AG04449 (cell line): ENCODE measurements at regions not wholly inside any gene's neighbourhood (a gene's known extent, or its start where the extent isn't known, plus 50 kb on each side); places are given as distances from the start of the nearest gene placed in this dataset.

ENCODE experiments used
- CTCF ChIA-PET: fragments of 350-600 bp; formaldehyde crosslinking; extraction: SDS; loops from one replicate; lab custom pipeline; 2021; ENCODE audit warnings: antibody characterized with exemption; lab: Yijun Ruan, JAX
- POLR2A ChIA-PET: fragments of 400-600, 350-600 bp; formaldehyde crosslinking; extraction: SDS; loops from one replicate; lab custom pipeline; 2020; ENCODE audit warnings: antibody characterized with exemption, inconsistent platforms; lab: Yijun Ruan, JAX
- DNase-seq: peaks from one replicate; pipeline ENCODE4 v3.0.0-alpha.2; 2010; ENCODE audit warnings: low read depth, low spot score
- H3K4me3 ChIP-seq: 2 replicates; pipeline ENCODE4 v1.5.1; 2011; ENCODE audit warnings: low read depth, mild to moderate bottlenecking, control low read depth, low read length
- TF ChIP-seq, protein P1 (sequence below): IDR thresholded peaks from one replicate; pipeline ENCODE4 v1.5.1; 2011; ENCODE audit warnings: mild to moderate bottlenecking, moderate library complexity, low read length, control low read depth, inconsistent platforms; ENCODE audit not compliant: insufficient read depth; ENCODE audit errors: missing control alignments

DNA sequence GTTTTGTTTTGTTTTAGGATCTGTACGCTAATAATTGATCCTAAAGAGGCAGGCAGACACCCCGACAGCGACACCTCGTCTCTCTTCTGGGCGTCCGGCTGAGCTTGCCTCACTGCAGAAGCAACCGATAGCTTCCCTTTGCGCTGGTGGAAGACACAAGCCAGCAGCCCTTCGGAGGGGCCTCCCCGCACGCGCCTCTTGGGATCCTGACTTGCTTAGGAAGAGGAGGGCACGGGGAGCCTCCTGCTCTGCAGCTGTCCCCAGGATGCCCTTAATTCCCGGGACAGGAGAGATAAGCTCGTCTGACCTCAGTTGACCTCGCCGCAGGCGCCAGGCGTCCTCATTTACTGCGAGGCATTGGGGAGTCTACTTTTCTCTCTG is 94.0 kb downstream of the CD83 start:
- no peak for DNase-seq
- peak overlapping the region; percentile 71 for H3K4me3 ChIP-seq
- TF ChIP-seq, protein P1, sequence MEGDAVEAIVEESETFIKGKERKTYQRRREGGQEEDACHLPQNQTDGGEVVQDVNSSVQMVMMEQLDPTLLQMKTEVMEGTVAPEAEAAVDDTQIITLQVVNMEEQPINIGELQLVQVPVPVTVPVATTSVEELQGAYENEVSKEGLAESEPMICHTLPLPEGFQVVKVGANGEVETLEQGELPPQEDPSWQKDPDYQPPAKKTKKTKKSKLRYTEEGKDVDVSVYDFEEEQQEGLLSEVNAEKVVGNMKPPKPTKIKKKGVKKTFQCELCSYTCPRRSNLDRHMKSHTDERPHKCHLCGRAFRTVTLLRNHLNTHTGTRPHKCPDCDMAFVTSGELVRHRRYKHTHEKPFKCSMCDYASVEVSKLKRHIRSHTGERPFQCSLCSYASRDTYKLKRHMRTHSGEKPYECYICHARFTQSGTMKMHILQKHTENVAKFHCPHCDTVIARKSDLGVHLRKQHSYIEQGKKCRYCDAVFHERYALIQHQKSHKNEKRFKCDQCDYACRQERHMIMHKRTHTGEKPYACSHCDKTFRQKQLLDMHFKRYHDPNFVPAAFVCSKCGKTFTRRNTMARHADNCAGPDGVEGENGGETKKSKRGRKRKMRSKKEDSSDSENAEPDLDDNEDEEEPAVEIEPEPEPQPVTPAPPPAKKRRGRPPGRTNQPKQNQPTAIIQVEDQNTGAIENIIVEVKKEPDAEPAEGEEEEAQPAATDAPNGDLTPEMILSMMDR = no peak
- ChIA-PET CTCF (interaction anchor here (0.6 to 2.4 kb wide), 18 partner anchors 12 to 1994 kb away, joined by 3 to 10 read pairs (median 3); no protein-coding TSS in a partner anchor), POLR2A (interaction anchor here (0.6 kb wide), 1 partner anchor 292 kb away, joined by 3 read pairs; no protein-coding TSS in a partner anchor)

DNA sequence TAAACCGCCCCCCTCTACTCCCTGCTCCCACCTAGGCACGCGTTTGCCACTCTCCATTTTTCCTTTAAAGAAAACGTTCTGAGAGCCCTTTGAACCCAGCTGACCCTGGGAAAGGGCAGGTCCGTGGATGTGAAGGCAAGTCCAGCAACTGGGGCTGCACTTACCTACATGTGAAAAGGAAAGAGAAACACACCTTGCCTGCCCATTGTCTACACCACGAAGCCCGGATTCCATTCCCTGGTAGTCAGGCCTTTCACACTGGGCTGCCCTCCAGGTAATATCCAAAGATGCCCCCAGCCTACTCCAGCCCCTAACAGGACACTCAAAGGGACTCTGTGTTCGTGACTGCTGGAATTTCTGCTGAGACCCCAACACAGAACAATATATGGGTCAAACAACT is 94.4 kb downstream of the CD83 start:
- ChIA-PET CTCF (interaction anchor here (0.6 to 2.4 kb wide), 17 partner anchors 12 to 1994 kb away, joined by 3 to 10 read pairs (median 3); no protein-coding TSS in a partner anchor), POLR2A (no interaction called here)
- DNase-seq = no peak
- H3K4me3 ChIP-seq = no peak overlapping the region
- TF ChIP-seq, protein P1 = no peak

DNA sequence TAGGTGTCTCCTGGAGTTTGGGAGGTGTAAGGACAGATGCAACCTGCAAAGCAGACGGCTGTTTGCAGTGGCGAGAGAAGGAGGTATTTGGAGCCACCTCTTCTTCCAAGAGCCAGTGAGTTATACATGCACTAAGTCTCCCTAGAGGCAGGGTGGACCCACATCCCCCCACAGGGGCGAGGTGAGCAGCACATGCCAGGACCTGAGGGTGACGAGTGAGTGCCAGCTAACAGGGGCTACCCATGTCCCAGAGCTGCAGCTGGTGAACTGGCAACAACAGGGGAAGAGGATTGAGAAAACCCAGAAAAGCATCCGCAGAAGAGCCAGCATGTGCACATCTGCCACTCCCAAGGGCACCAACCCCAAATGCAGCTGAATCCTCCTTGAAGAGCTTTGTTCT is 95.1 kb downstream of the CD83 start:
- CTCF ChIA-PET = interaction anchor here (1.7 to 2.3 kb wide), 3 partner anchors 11 to 1411 kb away, joined by 4 to 10 read pairs (median 8); no protein-coding TSS in a partner anchor

DNA sequence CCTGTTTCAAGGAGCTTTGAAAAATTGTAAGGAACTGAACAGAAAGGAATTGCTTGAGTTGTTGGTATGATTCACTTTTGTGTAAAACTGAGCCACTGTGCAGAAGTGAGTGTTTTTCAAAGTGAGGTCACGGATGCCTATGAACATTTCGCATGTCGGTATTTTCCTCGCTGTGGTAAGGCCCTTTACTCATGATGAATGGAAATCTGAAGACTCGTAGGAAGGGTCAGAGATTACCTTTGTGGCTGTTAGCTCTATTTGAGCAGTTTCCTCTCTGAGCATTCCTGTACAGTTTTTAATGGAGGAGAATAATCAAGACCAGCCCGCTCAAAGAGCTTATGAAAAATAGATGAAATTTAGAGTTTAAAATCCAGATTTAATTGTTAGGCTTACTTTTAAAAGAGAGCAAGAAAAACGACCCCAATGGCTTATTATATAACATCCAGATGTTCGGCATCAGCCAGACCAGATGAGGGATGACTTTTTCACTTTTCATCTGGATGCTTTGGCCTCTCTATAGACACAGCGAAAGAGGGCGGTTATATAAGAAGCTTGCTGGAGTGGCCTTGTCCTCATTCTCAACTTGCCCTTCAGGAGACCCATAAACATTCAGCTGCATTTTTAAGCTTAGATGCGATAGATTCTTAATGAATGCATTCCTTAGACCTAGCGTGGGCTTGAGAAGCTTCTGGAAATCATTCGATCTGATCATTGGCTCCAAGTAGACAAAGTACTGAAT is 99.5 kb downstream of the CD83 start:
- no peak for DNase-seq
- POLR2A ChIA-PET = no interaction called here
- CTCF ChIA-PET = interaction anchor here (0.8 kb wide), 1 partner anchor 1174 kb away, joined by 3 read pairs; no protein-coding TSS in a partner anchor

More for the DNA sequence above, 95.1 kb downstream of the CD83 start:
- DNase-seq = no peak
- POLR2A ChIA-PET = no interaction called here
- no peak overlapping the region for H3K4me3 ChIP-seq
- TF ChIP-seq, protein P1 = no peak

DNA sequence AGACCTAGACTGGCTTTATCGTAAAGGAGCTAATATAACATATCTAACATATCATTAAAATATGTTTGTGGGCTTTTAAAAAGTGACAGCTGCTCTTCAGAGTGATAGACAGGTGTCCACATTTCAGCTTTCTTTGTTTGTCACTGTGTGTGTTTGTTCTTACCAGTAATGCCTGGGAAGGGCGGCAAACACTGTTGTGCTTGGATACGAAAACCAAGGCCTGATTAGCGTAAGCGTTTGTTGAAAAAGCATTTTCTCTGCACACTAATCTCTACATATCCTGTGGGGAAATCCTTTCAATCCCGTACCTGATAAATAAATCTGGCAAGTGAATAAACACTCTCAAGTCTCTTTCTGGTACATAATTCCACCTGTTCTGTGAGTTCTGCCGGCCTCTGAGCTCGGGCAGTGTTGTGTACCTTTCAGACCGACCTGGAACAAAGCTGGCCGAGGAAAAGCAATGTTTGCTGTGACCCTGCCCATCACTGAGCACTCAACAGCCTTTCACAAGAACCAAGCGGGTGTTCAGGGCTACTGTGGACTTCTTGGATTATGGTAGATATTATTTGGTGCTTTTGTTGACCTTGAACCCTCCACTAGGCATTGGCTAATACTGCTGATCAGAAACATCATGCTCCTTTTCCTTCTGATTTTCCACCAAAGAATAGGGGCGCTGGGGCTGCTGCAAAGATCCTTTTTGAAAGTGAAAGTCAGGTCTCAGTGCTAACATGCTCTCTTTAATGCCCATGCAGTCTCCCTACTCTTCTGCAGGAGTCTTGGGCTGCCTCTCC is 100.4 kb downstream of the CD83 start:
- CTCF ChIA-PET = interaction anchor here (0.8 kb wide), 1 partner anchor 1173 kb away, joined by 3 read pairs; no protein-coding TSS in a partner anchor
- POLR2A ChIA-PET = no interaction called here
- no peak for DNase-seq
- H3K4me3 ChIP-seq = no peak overlapping the region
- TF ChIP-seq, protein P1 = no peak

More for the DNA sequence above, 99.5 kb downstream of the CD83 start:
- TF ChIP-seq, protein P1 = no peak
- no peak overlapping the region for H3K4me3 ChIP-seq

DNA sequence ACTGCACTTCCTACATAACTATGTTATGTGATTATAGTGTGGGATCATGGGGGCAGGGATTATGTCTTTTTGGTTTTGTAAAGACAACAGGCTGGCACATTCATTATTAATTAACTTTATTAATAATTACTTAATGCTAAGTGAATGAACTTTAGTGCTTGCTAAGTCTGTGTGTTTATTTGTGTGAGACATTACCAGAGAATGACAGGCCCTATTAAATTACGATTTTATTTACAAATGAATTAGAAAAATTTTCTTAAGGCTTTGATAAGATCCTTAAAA is 100.9 kb downstream of the CD83 start:
- TF ChIP-seq, protein P1 = no peak
- no peak overlapping the region for H3K4me3 ChIP-seq
- DNase-seq = no peak
- POLR2A ChIA-PET = no interaction called here
- CTCF ChIA-PET = no interaction called here
